B cell (primary cell): ENCODE measurements at regions not wholly inside any gene's neighbourhood (a gene's known extent, or its start where the extent isn't known, plus 50 kb on each side); places are given as distances from the start of the nearest gene placed in this dataset.

Experiments
- EZH2 ChIP-seq: IDR thresholded peaks from 2 replicates; pipeline ENCODE4 v1.6.1; 2012; ENCODE audit warnings: borderline replicate concordance, low read depth, mild to moderate bottlenecking, moderate library complexity, low read length; ENCODE audit not compliant: insufficient read depth, poor library complexity, severe bottlenecking
- TF ChIP-seq, protein P1 (sequence below): fragments of 200-600 bp; IDR thresholded peaks from one replicate; pipeline ENCODE4 v1.8.0; 2022; ENCODE audit warnings: antibody characterized with exemption, mild to moderate bottlenecking

- TF ChIP-seq, protein P1, sequence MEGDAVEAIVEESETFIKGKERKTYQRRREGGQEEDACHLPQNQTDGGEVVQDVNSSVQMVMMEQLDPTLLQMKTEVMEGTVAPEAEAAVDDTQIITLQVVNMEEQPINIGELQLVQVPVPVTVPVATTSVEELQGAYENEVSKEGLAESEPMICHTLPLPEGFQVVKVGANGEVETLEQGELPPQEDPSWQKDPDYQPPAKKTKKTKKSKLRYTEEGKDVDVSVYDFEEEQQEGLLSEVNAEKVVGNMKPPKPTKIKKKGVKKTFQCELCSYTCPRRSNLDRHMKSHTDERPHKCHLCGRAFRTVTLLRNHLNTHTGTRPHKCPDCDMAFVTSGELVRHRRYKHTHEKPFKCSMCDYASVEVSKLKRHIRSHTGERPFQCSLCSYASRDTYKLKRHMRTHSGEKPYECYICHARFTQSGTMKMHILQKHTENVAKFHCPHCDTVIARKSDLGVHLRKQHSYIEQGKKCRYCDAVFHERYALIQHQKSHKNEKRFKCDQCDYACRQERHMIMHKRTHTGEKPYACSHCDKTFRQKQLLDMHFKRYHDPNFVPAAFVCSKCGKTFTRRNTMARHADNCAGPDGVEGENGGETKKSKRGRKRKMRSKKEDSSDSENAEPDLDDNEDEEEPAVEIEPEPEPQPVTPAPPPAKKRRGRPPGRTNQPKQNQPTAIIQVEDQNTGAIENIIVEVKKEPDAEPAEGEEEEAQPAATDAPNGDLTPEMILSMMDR: no peak
- no peak for TF ChIP-seq EZH2
Measured at GRCh38 chr5:155906046-155906445, 420.9 kb upstream of the SGCD start.
